GM21825 (cell line): ENCODE measurements at regions not wholly inside any gene's neighbourhood (a gene's known extent, or its start where the extent isn't known, plus 50 kb on each side); places are given as distances from the start of the nearest gene placed in this dataset.
"Not testable (repeated sequence)": the region's sequence is repeated elsewhere in the genome, so short reads cannot be mapped to it uniquely, and the experiment has no call there.

Experiments
- ATAC-seq: cut with Tn5 transposase; IDR thresholded peaks from one replicate; pipeline ENCODE4 v1.9.1; 2021; ENCODE audit warnings: mild to moderate bottlenecking, moderate library complexity; ENCODE audit not compliant: unreplicated experiment

DNA sequence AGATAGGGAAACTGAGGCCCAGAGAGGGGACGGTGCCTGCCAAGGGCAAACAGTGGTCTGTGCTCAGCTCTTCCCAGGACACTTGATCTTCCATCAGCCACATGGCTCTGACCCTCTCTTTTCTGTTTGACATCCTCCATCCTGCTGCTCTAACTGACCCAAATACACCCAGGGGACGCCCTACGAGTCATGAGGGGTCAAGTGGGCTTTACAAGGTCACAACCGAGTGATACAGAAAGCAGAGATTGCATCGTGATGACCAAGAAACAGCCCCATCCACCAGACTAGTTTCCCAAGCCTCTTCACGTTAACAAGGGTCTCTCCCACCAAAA, 131.2 kb upstream of the UNC5B start:
- ATAC-seq: no peak

DNA sequence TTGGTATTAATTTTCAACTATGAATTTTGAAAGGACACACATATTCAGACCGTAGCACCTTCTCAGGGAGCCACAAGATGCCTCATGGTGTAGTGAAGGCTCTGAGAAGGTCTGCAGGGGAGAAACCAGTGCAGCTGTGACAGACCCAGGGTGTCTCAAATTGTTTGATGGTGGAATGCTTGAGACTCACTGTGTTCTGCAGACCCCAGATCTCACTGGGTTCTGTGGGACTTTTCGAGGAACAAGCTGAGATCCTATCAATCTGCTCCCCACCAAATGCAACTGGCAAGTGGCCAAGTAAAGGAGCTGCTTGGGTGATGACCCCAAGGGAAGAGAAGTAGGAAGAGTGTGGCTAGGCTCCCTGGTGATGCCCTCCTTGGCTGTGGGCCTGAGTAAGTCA, 130.5 kb upstream of the UNC5B start:
- no peak for ATAC-seq

DNA sequence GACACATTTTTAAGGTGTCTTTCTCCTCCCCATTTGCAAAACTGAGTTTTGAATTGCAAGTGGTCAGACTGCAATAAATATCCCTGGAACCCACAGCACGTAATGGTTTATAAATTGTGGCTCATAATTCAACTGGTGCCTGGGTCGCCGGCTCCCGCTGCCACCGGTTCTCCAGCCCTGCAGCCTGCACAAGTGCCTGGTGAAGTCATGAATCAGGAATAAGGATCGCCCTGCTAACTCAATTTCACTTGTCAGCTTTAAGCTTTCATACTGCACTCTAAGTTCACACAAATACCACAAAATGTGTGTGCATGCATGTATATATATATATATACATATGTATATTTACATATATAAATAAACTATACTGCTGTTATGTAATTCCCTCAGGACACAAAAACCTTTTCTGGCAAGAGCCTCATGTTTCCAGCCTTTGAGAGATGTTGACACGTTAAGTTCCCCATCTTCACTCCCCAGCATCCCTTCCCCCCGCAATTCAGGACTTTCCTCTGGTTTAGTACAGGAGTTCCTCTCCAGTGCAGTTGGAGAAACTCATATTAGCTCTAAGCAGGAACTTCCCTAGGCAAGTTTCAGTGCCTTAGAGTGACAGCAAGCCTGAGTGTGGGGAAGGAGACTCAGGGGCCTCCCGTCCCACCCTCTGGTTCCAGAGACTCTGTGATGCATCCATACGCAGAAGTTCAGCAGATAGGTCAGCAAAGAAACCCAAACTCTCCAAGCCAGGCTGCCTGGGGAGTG, 129.2 kb upstream of the UNC5B start:
- ATAC-seq: no peak

DNA sequence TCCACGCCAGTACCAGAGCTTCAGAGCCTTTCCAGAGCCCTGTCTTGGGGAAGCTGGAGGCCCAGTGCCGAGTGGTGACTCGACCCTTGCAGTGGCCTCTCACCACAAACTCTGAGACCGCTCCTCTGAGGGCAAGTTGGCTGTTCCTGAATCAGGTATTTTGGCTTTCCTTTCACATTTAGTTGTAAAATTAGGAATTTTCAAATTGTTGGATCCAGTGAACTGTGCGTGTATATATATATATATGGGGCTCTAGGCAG, 128.7 kb upstream of the UNC5B start:
- no peak for ATAC-seq

DNA sequence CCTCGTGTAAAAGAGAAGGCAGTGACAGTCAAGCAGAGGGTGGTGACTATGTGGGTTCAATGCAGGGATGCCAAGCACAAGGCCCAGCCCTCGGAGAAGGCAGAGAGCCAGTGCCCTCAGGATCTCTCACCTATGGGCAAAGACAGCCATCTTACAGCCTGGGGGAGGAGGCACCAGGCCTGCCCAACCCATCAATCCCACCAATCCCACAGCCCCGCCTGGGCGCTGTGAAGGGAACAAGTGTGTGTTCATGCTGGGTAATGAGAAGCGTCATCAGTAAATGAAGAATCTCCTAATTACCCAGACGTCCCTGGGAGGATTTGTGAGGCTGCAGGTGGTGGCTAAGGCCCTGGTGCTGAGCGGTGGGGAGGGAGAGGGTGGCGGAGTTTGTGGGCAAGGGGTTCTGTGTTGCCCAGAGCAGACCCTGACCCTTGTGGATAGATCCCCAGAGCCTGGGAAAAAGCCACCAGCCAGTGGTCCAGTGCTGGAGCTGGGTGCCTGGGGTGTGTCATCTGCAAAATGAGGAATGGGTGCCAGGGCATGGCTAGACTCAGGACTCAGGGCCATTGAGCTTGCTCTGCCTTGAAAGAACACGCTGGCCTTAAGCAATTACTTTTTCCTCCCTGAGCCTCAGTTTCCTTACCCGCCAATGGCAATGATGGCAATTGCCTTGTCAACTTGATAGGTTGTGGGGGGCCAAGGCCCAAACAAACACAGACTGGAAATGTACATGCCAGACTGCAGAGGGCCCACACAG, 128.1 kb upstream of the UNC5B start:
- ATAC-seq: no peak

DNA sequence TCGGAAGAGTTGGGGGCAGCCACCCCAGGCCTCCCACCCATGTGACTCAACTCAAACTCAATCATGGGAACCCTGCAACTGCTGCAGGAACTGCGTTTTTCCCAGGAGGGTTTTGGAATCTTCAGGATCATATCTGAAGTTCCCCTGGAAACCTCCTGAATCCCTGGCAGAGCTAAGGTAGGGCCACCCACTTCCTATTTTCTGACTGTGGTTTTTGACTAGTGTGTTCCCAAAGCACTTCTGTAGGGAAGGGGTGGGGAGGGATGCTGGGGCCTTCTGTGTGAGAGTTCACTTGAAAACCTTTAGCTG, 127.6 kb upstream of the UNC5B start:
- ATAC-seq: no peak

DNA sequence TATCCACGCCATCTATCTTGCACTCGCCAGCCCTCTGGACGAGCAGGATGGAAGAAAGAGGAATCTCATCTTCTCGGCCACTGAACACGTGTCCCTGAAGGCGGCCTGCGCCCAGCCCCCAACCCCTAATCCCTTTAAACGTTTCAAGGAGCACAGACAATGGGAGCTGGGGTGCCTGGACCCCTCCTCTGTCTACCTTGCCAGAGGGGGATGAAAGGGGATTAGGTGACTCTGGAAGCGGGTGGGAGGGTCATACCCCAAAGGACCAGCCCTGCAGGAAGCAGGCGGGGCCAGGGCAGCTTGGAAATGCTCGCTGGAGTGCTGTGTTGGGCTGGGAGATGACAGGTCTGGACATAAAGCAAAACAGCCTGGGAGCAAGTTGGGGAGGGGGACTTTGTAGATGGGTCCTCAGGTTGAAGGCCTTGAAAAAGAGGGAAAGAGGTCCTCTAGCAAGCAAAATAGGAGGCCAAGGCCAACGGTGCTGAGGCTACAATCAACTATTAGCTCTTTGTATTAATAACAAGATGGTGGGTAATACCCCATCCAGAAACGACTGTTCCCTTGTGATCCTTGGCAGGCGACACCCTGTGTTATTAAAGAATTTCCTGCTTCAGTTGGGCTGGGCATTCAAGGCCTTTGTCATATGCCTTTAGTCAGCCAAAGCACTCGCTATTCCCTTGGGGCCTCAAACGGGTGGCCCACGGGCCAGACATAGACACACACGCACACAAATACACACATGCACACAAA, 126.5 kb upstream of the UNC5B start:
- ATAC-seq: no peak

DNA sequence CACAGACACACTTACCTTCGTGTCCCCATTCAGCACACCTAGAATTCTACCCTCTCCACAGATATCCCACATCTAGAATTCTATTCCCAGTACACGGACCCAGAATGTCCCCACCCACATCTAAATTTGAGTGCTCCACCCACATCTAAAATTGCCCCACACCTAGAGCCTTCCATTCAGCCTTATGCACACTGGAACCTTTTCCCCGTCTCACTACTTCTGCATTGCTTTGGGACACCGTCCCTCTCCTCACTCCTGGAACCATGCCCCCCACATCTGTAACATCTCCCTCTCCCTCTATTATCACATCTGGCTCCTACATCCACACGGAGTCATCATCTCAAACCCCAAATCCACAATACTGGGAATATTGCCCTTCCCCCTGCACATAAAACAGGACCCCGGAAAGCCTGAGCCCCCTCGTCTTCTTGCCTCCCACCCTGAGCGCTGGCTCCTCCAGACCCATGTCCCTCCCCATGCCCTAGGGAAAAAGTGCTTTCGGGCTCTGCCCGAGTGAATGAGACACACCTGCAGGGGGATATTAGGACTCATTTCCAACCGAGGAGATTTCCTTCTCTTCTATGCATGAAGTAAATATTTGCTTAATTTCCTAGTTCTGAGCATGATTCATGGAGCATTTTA, 125.8 kb upstream of the UNC5B start:
- ATAC-seq: no peak

DNA sequence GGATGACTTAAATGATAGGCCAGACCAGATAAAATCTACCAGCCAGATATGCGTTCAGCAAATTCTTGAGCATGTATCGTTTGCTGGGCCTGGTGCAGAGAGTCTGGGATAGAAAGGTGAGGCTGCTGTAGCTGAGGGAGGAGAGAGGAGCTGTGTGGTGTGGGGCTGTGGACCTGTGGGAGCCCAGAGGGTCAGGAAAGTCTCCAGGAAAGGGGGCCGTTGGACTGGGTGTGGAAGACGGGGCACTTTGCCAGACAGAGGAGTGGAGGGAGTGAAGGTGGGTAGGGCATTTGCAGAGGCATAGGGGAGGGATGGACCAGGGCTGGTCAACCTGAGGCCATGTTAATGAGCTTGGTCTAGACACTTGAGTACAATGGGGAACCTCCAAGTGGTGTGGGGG, 124.7 kb upstream of the UNC5B start:
- no peak for ATAC-seq

DNA sequence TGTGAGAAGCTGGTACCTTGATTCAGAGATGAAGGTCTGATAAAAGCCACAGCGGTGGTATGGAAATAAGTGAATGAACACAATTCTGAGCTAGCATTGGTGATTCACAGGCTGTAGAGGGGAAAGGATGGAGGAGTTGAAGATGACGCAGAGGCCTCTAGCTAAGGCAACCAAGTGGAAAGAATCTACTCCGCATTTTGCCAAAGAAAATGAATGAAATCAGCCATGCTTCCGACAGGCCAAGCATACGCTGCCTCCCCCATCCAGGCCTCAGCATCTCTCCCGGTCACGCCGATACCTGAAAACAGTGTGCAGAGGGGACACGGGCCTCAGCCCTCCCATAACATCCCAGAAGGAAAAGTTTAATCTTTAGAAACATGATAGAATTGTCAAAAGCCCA, 124.3 kb upstream of the UNC5B start:
- ATAC-seq: no peak

DNA sequence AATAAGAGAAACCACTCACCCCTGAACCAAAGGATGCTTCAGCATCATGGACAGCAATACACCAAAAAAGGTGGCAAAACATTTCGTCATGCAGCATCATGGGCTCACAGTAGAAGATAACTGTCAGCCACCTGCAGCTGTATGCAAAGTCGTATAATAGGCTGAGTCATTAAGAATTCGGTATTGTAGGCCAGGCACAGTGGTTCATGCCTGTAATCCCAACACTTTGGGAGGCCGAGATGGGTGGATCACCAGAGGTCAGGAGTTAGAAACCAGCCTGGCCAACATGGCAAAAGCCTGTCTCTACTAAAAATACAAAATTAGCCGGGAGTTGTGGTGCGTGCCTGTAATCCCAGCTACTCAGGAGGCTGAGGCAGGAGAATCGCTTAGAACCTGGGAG, 123.8 kb upstream of the UNC5B start:
- not testable (repeated sequence) for ATAC-seq

DNA sequence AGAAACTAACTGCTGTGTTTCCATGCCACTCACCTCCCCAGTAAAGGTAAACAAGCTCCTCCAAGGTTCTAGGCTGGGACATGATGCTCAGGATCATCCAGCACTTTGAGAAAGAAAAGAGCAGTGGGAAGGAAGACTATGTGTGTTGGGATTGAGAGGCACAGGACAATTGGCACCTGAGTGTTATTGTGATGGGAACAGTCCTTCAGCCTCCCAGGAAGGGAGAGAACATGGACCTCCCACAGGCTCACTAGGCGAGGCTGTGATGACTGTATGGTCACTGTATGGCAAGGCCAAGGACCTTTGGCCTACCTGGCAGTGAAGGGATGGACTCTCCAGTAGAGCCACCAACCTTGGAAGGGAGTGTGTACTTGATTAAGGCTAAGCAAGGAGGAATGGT, 123.2 kb upstream of the UNC5B start:
- no peak for ATAC-seq

DNA sequence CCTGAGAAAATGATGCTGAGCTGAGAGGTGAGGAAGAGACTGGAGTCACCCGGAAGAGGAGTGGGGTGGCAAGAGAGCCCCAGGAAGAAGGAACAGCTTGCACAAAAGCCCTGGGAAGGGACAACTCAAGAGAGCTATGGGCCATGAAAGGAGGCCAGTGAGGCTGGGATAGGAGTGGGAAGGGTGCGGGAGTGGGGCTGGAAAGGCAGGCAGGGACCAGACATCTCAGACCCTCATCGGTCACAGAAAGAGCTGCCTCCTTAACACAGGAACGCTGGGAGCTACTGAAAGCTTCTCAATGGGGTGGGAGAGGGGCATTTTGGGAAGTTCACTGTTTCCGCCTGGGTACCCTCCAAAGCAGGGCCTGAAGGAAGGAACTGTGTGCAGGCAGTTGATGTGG, 122.0 kb upstream of the UNC5B start:
- ATAC-seq: no peak

DNA sequence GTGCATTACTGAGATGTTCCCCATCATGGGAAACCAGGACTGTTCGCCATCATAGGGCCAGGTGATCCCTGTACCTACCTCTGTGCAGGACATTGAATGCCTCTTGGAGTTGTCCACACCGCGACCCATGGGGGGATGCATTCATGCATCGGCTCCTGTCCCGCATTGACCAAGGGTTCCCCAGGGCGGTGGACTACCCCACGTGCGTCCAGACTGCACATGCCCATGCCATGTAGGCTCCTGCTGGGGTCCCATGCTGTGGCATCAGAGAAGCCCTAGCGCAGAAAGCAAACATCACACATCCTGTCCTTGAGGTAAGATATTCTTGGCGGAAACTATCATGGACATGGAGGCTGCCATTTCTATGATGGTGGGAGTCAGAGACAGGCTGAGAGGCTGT, 121.6 kb upstream of the UNC5B start:
- no peak for ATAC-seq

DNA sequence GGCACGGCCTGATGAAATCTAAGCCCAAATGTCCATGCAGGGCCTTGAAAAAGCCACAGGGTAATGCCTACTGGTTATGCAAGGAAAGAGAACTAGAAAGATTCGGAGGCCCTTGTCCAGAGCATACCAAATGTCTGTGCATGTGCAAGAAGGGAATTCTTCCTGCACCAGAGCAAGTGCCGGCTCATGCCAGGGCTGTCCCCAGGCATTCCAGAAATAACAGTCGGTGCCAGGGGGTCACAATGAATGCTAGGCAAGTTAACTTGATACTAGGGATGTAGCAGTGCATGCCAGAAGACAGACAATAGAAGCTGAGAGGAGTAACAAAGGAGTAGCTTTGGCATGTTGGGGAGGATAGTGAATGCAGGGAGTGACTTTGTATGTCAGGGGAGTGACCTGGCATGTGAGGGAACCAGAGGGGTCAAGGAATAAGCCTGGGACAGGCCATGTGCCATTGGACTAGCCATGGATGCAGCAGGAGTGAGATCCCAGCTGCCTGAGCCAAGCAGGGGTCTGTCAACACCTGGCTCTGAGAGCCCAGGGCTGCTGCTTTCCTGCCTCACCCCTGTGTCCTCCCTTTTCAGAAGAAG, 119.5 kb upstream of the UNC5B start:
- ATAC-seq: no peak

DNA sequence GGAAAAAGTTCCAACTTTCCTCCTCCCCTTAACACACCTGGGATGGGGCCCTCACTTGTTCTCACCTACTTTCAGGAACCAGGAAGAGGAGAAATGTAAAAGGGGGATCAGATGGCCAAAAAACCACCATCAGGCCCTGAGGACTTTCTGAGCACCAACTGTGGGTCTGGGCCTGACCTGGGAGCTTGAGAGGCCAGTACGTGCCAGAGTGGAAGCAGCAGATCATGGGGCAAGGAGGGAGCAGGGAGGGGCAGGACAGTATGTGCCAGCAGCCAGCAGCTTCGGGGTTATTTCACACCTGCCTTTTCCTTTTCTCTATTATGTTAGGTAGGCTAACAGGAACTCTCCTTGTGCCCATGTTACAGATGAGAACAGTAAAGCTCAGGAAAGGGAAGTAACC, 118.8 kb upstream of the UNC5B start:
- ATAC-seq: no peak

DNA sequence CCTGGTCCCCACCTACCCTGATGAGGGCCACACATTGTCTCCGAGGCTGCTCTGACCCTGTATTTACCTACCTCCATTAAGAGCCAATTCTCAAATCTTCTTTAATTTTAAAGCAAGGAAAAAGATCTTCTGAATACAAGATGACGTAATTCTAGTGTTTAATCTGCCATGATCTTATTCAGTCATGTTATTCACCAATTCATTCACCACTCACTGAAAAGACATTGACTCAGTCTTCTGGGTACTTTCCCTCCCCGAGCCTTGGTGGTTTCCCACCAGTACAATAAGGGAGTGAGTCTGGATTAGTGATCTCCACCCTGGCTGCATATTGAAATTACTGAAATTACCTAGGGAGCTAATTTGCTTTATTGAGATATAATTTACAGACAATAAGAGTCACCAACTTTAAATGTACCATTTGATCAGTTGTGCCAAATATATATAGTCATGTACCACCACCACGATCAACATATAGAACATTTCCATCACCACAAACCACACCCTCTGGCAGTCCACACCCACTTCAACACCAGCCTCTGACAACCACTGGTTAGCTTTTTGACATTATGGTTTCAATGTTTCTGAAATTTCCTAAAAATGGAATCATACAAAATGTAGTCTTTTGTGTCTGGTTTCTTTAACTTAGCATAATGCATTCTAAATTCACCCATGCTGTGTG, 117.5 kb upstream of the UNC5B start:
- ATAC-seq: no peak

DNA sequence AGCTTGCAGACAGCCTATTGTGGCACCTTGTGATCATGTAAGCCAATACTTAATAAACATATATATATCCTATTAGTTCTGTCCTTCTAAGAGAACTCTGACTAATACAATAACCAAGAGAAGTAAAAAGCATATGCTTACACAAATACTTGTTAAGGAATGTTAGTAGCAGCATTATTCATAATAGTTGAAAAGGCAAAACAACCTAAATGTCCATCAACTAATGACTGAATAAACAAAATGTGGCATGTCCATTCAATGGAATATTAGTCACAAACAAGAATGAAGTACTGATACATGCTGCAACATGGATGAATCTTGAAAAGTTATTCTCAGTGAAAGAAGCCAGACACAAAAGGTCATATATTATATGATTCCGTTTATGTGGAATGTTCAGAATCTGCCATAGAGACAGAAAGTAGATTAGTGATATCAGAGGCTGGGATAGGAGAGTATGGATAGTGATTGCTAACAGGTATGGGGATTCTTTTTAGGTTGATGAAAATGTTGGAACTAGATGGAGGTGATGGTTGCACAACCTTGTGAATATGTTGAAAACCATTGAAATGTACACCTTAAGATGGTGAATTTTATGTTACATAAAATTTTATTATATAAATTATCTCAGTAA, 112.5 kb upstream of the UNC5B start:
- ATAC-seq: no peak

DNA sequence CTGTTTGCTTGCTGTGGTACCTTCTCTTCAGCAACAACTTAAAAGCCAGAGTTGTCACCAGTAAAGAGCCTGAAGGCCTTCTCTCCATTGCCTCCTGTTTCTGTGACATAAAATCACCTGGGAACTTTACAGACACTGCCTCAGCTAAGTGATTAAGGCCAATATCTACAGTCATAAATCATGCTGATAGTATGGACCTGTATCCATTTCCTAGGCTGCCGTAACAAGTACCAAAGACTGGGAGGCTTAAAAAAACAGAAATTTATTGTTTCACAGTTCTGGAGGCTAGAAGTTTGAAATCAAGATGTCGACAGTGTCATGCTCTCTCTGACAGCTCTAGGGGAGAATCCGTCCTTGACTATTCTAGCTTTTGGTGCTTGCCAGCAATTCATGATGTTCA, 108.4 kb upstream of the UNC5B start:
- no peak for ATAC-seq

DNA sequence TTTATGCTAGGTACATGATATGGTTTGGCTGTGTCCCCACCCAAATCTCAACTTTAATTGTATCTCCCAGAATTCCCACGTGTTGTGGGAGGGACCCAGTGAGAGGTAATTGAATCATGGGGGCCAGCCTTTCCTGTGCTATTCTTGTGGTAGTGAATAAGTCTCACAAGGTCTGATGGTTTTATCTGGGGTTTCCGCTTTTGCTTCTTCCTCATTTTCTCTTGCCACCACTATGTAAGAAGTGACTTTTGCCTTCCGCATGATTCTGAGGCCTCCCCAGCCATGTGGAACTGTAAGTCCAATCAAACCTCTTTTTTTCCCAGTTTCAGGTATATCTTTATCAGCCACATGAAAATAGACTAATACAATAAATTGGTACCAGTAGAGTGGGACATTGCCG, 106.2 kb upstream of the UNC5B start:
- ATAC-seq: not testable (repeated sequence)

DNA sequence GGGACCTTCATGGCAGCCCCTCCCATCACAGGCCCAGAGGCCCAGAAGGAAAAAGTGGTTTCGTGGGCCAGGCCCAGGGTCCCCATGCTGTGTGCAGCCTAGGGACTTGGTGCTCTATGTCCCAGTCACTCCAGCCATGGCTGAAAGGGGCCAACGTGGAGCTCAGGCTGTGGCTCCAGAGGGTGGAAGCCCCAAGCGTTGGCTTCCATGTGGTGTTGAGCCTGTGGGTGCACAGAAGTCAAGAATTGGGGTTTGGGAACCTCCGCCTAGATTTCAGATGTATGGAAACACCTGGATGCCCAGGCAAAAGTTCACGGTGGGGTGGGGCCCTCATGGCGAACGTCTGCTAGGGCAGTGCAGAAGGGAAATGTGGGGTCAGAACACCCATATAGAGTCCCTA, 105.3 kb upstream of the UNC5B start:
- ATAC-seq: not testable (repeated sequence)
